HG03066 (cell line): ENCODE measurements at regions not wholly inside any gene's neighbourhood (a gene's known extent, or its start where the extent isn't known, plus 50 kb on each side); places are given as distances from the start of the nearest gene placed in this dataset.
A peak's percentile ranks its signal among the peaks of the same experiment; 100 is the strongest.
"Not testable (repeated sequence)": the region's sequence is repeated elsewhere in the genome, so short reads cannot be mapped to it uniquely, and the experiment has no call there.

Source experiments
- ATAC-seq: cut with Tn5 transposase; IDR thresholded peaks from one replicate; pipeline ENCODE4 v1.9.1; 2021; ENCODE audit warnings: low read depth; ENCODE audit not compliant: unreplicated experiment

- ATAC-seq: peak; percentile 61
Measured at GRCh38 chr3:88385090-88385489, 235.3 kb downstream of the C3orf38 start.

DNA sequence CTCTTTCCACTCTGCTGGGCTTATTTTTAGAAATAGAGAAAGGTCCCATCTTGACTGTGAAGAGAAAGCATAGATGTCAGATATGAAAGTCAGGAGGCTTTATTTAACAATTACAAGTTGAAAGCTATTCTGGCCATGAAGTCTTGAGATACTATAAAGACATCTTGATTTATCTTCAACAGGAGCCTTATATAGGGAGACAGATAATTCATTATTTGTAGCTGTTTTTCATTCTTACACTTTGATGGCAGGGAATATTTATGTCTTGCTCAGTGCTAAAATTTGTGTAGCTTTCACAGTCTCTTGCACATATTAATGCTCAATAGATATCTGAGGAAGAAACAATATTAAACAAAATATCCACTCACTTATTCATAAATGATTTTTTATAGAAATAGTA is 248.8 kb downstream of the C3orf38 start:
- no peak for ATAC-seq

DNA sequence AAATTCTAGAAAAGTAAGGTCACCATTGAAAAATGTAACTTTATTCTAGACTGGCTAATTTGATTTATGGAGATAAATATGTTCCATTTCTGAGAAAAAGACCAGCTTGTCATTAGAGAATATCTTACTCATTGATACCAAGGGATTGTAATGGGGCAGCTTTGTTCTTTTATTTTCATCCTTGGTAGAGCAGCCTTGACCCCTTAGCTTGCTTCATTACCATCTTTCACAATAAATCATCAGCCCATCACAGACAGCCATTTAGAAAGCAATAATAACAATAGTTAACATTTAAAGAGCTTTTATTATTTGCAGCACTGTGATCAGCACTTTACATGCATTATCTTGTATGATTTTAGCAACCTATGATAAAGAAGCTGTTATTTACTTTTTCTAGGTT is 253.6 kb downstream of the C3orf38 start:
- ATAC-seq: no peak

GRCh38 chr3:88408097-88408496 is 258.3 kb downstream of the C3orf38 start:
- no peak for ATAC-seq

- ATAC-seq: no peak
Measured at GRCh38 chr3:88408935-88409334, 259.2 kb downstream of the C3orf38 start.

DNA sequence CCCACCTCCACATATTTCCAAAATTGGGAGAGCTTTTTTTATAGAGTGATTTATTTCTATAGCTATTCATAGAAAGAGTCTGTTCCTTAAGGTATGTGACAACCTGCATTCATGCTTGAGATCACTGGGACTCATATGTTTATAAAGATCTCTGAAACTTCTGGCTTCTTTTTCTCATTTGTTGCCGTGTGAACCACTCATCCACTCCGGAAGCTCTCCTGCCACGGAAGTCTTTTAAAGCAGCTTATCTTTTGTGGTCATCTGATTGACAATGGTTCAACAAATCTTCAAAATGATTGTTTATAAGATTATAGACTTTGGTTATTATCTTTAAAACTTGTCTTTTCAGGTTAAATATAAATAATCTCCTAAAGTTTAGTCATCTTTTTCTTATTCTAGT is 260.5 kb downstream of the C3orf38 start:
- no peak for ATAC-seq

DNA sequence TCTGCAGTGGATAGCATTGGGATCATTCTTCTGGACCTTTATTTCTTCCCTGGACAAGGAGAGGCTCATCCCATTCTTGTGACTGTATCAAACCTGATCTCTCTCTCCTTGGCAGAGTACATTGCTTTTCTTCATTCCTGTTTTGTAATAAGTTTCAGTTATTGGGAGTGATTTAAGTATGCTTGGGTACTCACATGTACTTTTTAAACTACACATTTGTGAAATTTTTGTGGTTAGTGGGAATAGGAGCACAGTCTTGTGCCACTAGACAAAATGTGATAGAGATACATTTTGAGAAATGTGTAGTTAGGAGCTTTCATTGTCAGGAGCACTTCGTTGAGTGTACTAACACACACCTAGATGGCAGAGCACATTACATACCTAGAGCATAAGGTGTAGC is 262.6 kb downstream of the C3orf38 start:
- ATAC-seq: no peak

DNA sequence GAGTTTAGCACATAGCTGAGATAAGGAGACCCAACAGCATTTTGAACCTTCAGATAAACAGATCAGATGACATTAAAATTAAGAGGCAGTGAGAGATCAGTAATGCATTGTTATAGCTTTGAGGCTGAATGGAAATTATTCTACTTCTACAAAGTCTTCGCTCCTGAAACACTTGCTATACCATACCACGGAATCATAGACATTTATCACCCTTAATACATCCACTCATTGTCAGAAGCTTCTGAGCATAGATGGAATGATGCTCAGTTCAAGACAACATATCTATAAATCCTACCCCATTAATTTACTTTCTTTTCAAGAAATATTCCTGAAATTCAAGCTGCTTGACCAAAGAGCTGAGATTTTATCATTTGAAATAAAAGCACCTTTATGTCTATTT is 266.7 kb downstream of the C3orf38 start:
- no peak for ATAC-seq

DNA sequence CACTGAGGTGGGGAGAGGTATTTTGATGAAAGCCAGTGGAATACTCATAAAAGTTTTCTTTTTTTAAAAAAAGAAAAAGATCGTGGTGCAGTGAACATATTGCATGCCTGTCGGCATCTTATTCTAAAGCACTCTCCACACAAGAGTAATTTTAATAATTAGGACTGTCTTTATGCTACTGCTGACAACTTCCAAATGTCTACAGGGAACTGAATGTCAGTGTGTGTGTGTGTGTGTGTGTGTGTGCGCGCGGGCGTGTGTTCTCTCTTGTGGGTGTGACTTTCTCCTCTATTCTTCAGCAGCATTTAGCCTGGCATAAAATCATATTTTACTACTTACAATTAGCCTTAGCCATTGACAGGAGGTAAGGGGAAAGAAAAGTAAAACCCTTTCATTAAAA is 268.5 kb downstream of the C3orf38 start:
- no peak for ATAC-seq

DNA sequence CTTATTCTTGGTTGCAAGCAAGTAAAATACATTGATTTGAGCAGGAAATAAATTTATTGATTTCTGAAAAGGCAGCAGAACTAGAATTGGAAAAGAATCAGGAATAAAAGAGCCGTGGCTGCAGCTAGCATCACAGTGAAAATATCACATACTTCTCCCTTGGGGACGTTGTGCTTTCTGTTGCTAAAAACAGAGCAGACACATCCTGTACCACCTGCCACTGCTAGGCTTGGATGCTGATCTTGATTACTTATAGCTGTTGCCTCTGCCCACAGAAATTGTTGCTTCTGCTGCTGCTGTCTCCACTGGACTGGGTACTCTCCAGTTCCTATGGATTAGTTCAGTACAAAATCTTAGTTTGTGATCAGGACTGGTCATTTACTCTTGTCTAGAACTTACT is 283.8 kb downstream of the C3orf38 start:
- peak; percentile 95 for ATAC-seq

DNA sequence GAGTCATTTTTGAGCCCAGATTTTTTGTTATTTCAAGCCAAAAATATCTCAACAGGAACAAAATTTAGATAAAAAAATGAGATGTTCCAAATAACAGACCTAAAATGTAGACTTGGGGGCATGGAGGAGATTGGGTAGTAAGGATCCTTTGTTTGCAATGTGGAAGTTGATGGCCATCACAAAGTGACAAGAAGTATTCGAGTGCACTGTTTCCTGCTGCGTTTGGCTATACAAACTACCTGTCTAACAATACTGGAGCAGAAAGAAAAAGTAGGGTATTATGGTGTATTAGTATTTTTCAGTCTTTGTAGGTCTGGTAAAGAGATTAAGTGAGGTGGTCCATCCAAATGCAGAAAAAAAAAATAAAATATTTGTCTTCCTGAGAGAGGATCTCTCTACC is 284.2 kb downstream of the C3orf38 start:
- no peak for ATAC-seq

GRCh38 chr3:88440701-88441100 is 290.9 kb downstream of the C3orf38 start:
- no peak for ATAC-seq

DNA sequence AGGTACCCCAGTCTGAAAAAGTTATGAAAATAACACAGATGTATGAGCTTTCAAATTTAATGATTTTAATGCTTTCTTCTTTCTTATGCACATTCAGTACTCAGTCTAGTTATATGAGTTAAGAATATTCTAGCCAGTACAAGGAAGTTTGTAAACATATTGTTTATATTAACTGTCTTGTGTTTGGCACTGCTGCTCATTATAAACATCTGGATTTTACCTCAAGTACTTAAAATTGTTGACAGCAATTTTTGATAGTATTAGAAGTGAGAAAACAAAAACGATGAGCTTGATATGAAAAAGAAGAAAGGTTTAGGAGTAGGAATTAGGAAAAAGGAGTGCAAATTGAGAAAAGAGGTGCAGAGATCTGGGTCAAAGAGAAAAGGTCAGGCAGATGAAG is 293.3 kb downstream of the C3orf38 start:
- ATAC-seq: no peak

- ATAC-seq: no peak
Measured at GRCh38 chr3:88444251-88444650, 294.5 kb downstream of the C3orf38 start.

DNA sequence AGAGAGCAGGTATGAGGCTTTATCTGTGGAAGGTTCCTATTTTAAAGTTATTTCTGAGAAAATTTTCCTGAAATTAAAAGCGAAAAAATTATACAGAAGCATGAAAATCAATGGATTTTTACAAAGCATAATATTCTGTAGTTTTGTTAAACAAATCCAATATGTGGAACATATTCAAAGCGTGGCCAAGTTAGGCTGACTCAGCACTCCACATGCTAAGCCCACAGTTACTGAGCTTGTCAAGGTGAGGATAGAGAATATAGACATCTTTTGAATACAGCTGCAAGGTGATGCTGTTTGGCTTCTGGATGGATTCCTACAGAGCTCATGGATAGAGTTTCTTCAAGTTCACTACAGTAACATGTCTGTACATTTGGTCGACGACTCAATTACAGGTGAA is 302.5 kb downstream of the C3orf38 start:
- ATAC-seq: no peak

DNA sequence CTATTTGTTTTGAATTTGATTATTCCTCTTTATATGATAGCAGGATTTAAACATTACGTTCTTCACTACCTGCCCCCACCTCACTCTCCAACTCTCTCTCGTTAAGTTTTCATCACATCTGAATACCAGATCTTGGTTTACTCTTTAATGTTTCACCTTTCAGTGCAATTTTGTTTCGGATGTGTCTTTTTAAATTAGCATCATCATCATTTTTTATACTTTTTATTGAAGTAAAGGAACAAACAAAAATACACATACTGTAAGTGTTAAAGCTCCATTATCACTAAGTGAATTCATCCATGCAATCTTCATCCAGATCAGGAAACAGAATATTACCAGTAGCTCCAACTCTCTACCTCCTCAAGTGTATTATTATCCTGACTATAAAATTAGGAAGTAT is 310.6 kb downstream of the C3orf38 start:
- no peak for ATAC-seq

GRCh38 chr3:88462230-88462629 is 312.5 kb downstream of the C3orf38 start:
- no peak for ATAC-seq

GRCh38 chr3:88467191-88467590 is 317.4 kb downstream of the C3orf38 start:
- no peak for ATAC-seq

DNA sequence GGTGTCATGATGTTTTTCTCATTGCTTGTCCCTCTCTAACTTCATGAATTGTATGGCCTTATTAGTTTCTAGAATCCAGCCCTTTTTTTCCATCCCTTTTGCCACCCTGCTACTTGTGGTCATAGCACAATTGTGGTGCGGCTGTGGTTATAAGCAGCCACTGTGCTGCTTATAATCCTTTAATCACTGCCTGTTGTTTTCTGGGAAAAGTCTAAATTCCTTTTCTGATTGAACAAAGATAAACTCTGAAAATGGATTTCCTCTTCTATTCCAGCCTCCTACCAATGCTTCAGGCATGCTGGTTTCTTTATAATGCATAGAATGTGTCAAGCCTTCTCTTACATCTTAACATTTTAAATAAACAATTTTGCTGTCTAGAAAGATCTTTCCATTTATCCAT is 319.5 kb downstream of the C3orf38 start:
- no peak for ATAC-seq

GRCh38 chr3:88478460-88478859 is 328.7 kb downstream of the C3orf38 start:
- ATAC-seq: no peak

GRCh38 chr3:88480822-88481221 is 331.1 kb downstream of the C3orf38 start:
- no peak for ATAC-seq

GRCh38 chr3:88485001-88485400 is 335.2 kb downstream of the C3orf38 start:
- ATAC-seq: no peak

DNA sequence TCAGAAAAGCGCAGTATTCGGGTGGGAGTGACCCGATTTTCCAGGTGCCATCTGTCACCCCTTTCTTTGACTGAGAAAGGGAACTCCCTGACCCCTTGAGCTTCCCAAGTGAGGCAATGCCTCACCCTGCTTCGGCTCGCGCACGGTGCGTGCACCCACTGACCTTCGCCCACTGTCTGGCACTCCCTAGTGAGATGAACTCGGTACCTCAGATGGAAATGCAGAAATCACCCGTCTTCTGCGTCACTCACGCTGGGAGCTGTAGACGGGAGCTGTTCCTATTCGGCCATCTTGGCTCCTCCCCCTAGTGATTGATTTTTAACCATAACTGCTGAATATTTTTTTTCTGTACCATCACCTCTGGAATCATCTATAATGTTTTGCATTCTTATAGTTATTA is 359.1 kb downstream of the C3orf38 start:
- not testable (repeated sequence) for ATAC-seq

DNA sequence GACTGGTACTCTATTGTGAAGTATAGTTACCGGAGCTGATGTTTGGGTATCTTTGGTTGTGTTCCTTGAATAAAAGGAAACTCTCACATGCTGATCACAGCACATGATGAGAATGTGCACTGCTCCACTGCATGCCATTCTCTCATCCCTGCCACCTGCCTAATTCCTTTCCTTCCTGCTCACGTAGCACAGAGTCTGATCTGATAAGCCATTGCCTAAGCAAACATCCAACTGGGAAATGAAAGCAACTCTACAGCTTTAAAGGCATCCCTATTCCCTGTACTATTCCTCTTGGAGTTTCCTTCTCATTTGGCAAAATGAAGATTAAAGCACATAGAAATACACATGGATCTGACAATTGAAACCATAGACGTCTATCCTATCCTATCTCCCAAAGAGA is 359.8 kb downstream of the C3orf38 start:
- ATAC-seq: no peak
